Colonic mucosa (tissue), 4 donors: ENCODE measurements at regions not wholly inside any gene's neighbourhood (a gene's known extent, or its start where the extent isn't known, plus 50 kb on each side); places are given as distances from the start of the nearest gene placed in this dataset.

Experiments
- DNase-seq: peaks from one replicate; pipeline ENCODE4 v3.0.0-alpha.2; 2020
- H3K27ac ChIP-seq: fragments of 200-600 bp; one replicate; pipeline ENCODE4 v1.8.0; 2021
- H3K27me3 ChIP-seq: fragments of 200-600 bp; one replicate; pipeline ENCODE4 v1.8.0; 2021
- H3K36me3 ChIP-seq: fragments of 200-600 bp; one replicate; pipeline ENCODE4 v1.8.0; 2021
- H3K4me1 ChIP-seq: fragments of 200-600 bp; one replicate; pipeline ENCODE4 v1.8.0; 2021; ENCODE audit warnings: mild to moderate bottlenecking
- H3K4me3 ChIP-seq: fragments of 200-600 bp; one replicate; pipeline ENCODE4 v1.8.0; 2021
- H3K9ac ChIP-seq, 2 donors: one replicate each; pipeline ENCODE4 v1.7.0; 2013; ENCODE audit warnings: control low read depth in 2 of 2, low read depth in 2 of 2, low read length in 2 of 2
- H3K9me3 ChIP-seq: fragments of 200-600 bp; one replicate; pipeline ENCODE4 v1.8.0; 2021
- intact Hi-C: fragments of 100-400 bp; cut with DNase I; formaldehyde crosslinking; loops from one replicate; pipeline ENCODE4 v1.14.1; 2022
- TF ChIP-seq, protein P1 (sequence below): fragments of 200-600 bp; IDR thresholded peaks from one replicate; pipeline ENCODE4 v1.8.0; 2022; ENCODE audit warnings: antibody characterized with exemption, mild to moderate bottlenecking
- donor health status: healthy.
- donor health status: DM: no; HTN: no; CAD: no.
- donor health status: DM: no; HTN: no; CAD: no.

GRCh38 chr1:29643281-29643680 is 407.0 kb downstream of the PTPRU start:
- intact Hi-C loops = no loop called here
- Histone ChIP-seq H3K4me1 (no peaks in the 10 kb centered on the region), H3K4me3 (no peak overlapping the region), H3K36me3 (no peaks in the 10 kb centered on the region), H3K27me3 (no peaks in the 10 kb centered on the region), H3K9ac (no peak overlapping the region), H3K27ac (no peak overlapping the region), H3K9me3 (no peaks in the 10 kb centered on the region)
- DNase-seq = no peak
- TF ChIP-seq, protein P1, sequence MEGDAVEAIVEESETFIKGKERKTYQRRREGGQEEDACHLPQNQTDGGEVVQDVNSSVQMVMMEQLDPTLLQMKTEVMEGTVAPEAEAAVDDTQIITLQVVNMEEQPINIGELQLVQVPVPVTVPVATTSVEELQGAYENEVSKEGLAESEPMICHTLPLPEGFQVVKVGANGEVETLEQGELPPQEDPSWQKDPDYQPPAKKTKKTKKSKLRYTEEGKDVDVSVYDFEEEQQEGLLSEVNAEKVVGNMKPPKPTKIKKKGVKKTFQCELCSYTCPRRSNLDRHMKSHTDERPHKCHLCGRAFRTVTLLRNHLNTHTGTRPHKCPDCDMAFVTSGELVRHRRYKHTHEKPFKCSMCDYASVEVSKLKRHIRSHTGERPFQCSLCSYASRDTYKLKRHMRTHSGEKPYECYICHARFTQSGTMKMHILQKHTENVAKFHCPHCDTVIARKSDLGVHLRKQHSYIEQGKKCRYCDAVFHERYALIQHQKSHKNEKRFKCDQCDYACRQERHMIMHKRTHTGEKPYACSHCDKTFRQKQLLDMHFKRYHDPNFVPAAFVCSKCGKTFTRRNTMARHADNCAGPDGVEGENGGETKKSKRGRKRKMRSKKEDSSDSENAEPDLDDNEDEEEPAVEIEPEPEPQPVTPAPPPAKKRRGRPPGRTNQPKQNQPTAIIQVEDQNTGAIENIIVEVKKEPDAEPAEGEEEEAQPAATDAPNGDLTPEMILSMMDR = no peak

DNA sequence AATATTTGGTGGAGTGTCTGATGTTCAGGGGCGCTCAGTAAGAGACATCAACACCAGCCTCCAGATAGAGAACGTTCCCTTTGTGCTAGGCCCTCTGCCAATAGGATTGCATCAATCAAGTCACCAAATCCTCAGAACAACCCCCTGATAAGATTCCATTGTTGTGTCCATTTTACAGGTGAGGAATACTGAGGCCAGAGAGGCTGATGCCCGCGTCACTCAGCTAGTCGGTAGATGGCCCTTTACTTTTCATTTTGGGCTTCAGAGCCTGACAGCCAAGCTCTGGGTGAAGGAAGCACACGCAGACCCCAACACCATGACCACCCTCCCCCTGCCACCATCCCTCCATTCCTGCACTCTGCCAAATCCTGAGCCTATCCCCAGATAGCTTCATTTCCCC is 406.2 kb downstream of the PTPRU start:
- no peak overlapping the region for H3K27ac ChIP-seq
- no peak overlapping the region for H3K9ac ChIP-seq
- TF ChIP-seq, protein P1 = no peak
- no peak overlapping the region for H3K4me3 ChIP-seq
- no peak for DNase-seq
- no peaks in the 10 kb centered on the region for H3K9me3 ChIP-seq
- no peaks in the 10 kb centered on the region for H3K4me1 ChIP-seq
- intact Hi-C loops = no loop called here
- no peaks in the 10 kb centered on the region for H3K36me3 ChIP-seq
- no peaks in the 10 kb centered on the region for H3K27me3 ChIP-seq

GRCh38 chr1:29641921-29642320 is 405.6 kb downstream of the PTPRU start:
- intact Hi-C loops = no loop called here
- no peak for DNase-seq
- no peak overlapping the region for H3K9ac ChIP-seq
- H3K36me3 ChIP-seq = no peaks in the 10 kb centered on the region
- no peaks in the 10 kb centered on the region for H3K9me3 ChIP-seq
- TF ChIP-seq, protein P1 = no peak
- H3K4me1 ChIP-seq = no peaks in the 10 kb centered on the region
- no peak overlapping the region for H3K4me3 ChIP-seq
- H3K27ac ChIP-seq = no peak overlapping the region
- H3K27me3 ChIP-seq = no peaks in the 10 kb centered on the region

DNA sequence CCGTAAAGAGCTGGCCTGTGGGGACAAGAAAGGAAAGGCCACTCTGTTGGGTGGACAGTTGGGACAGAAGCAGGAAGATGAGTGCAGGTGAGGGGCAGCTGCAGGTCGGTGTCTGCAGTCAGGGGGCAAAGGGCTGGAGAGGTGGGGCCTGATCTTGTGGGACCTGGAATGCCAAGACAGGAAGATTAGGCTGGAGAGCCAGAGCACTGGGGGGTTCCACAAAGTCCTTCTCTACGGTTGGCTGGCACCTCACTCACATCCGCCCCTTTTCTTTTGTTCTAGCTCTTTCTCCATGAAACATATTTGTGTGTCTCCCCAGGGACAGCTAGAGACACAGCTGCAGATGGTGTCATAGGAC is 404.1 kb downstream of the PTPRU start:
- intact Hi-C loops = no loop called here

GRCh38 chr1:29639741-29640427 is 403.6 kb downstream of the PTPRU start:
- DNase-seq = no peak
- TF ChIP-seq, protein P1 = no peak
- no peak overlapping the region for H3K9ac ChIP-seq
- H3K4me3 ChIP-seq = no peak overlapping the region
- intact Hi-C loops = no loop called here
- H3K4me1 ChIP-seq = no peaks in the 10 kb centered on the region
- no peaks in the 10 kb centered on the region for H3K27me3 ChIP-seq
- H3K9me3 ChIP-seq = no peaks in the 10 kb centered on the region
- no peaks in the 10 kb centered on the region for H3K36me3 ChIP-seq
- H3K27ac ChIP-seq = no peak overlapping the region

More for the DNA sequence above, 404.1 kb downstream of the PTPRU start:
- Histone ChIP-seq H3K4me3 (no peak overlapping the region), H3K27ac (no peak overlapping the region), H3K4me1 (no peaks in the 10 kb centered on the region), H3K27me3 (no peaks in the 10 kb centered on the region), H3K36me3 (no peaks in the 10 kb centered on the region), H3K9me3 (no peaks in the 10 kb centered on the region), H3K9ac (no peak overlapping the region)
- TF ChIP-seq, protein P1 = no peak
- no peak for DNase-seq
